ENCODE measurements at regions not wholly inside any gene's neighbourhood (a gene's known extent, or its start where the extent isn't known, plus 50 kb on each side); places are given as distances from the start of the nearest gene placed in this dataset.

GRCh38 chr16:49089533-49089932, 192.1 kb downstream of the CBLN1 start:
- Mint-ChIP-seq H3K9me3 (ENCODE audit: low read depth) (peaks cover 8% of the 10 kb centered on the region), H3K36me3 (ENCODE audit: insufficient read depth) (no peaks in the 10 kb centered on the region), H3K27me3 (peaks cover 7% of the 10 kb centered on the region), H3K27ac (no peak overlapping the region), H3K4me3 (ENCODE audit: low read depth) (no peak overlapping the region), H3K4me1 (ENCODE audit: low read depth) (no peaks in the 10 kb centered on the region)
- no peak for DNase-seq (ENCODE audit: low spot score, unreplicated experiment)
- no peak for TF ChIP-seq CTCF (IDR thresholded peaks at IDR 0.05; ENCODE audit: unreplicated experiment)

GRCh38 chr16:49089039-49089438, 192.6 kb downstream of the CBLN1 start:
- H3K27me3 Mint-ChIP-seq: peaks cover 7% of the 10 kb centered on the region
- no peak for DNase-seq (ENCODE audit: low spot score, unreplicated experiment)
- no peaks in the 10 kb centered on the region for H3K36me3 Mint-ChIP-seq (ENCODE audit: insufficient read depth)
- no peaks in the 10 kb centered on the region for H3K4me1 Mint-ChIP-seq (ENCODE audit: low read depth)
- H3K27ac Mint-ChIP-seq: no peak overlapping the region
- no peak overlapping the region for H3K4me3 Mint-ChIP-seq (ENCODE audit: low read depth)
- peaks cover 9% of the 10 kb centered on the region for H3K9me3 Mint-ChIP-seq (ENCODE audit: low read depth)
- TF ChIP-seq CTCF (IDR thresholded peaks at IDR 0.05; ENCODE audit: unreplicated experiment): no peak

- no peak overlapping the region for H3K4me3 Mint-ChIP-seq (ENCODE audit: low read depth)
- TF ChIP-seq CTCF (IDR thresholded peaks at IDR 0.05; ENCODE audit: unreplicated experiment): no peak
- peaks cover 9% of the 10 kb centered on the region for H3K9me3 Mint-ChIP-seq (ENCODE audit: low read depth)
- H3K27ac Mint-ChIP-seq: no peak overlapping the region
- DNase-seq (ENCODE audit: low spot score, unreplicated experiment): no peak
- peaks cover 4% of the 10 kb centered on the region for H3K27me3 Mint-ChIP-seq
- H3K4me1 Mint-ChIP-seq (ENCODE audit: low read depth): no peaks in the 10 kb centered on the region
- H3K36me3 Mint-ChIP-seq (ENCODE audit: insufficient read depth): no peaks in the 10 kb centered on the region
Measured at GRCh38 chr16:49085686-49086085, 196.0 kb downstream of the CBLN1 start.

- peaks cover 8% of the 10 kb centered on the region for H3K27me3 Mint-ChIP-seq
- no peak overlapping the region for H3K27ac Mint-ChIP-seq
- no peak overlapping the region for H3K4me3 Mint-ChIP-seq (ENCODE audit: low read depth)
- TF ChIP-seq CTCF (IDR thresholded peaks at IDR 0.05; ENCODE audit: unreplicated experiment): no peak
- no peak for DNase-seq (ENCODE audit: low spot score, unreplicated experiment)
- peaks cover 9% of the 10 kb centered on the region for H3K9me3 Mint-ChIP-seq (ENCODE audit: low read depth)
- no peaks in the 10 kb centered on the region for H3K36me3 Mint-ChIP-seq (ENCODE audit: insufficient read depth)
- H3K4me1 Mint-ChIP-seq (ENCODE audit: low read depth): no peaks in the 10 kb centered on the region
Measured at GRCh38 chr16:49084628-49085390, 196.8 kb downstream of the CBLN1 start.

- no peaks in the 10 kb centered on the region for H3K36me3 Mint-ChIP-seq (ENCODE audit: insufficient read depth)
- peaks cover 9% of the 10 kb centered on the region for H3K9me3 Mint-ChIP-seq (ENCODE audit: low read depth)
- H3K27me3 Mint-ChIP-seq: peaks cover 5% of the 10 kb centered on the region
- H3K4me3 Mint-ChIP-seq (ENCODE audit: low read depth): no peak overlapping the region
- TF ChIP-seq CTCF (IDR thresholded peaks at IDR 0.05; ENCODE audit: unreplicated experiment): no peak
- no peak overlapping the region for H3K27ac Mint-ChIP-seq
- DNase-seq (ENCODE audit: low spot score, unreplicated experiment): no peak
- no peaks in the 10 kb centered on the region for H3K4me1 Mint-ChIP-seq (ENCODE audit: low read depth)
Measured at GRCh38 chr16:49081554-49081953, 200.1 kb downstream of the CBLN1 start.

Data from progenitor cell of endocrine pancreas (in vitro differentiated cells).